GM18909 (cell line): ENCODE measurements at regions not wholly inside any gene's neighbourhood (a gene's known extent, or its start where the extent isn't known, plus 50 kb on each side); places are given as distances from the start of the nearest gene placed in this dataset.
"Not testable (repeated sequence)": the region's sequence is repeated elsewhere in the genome, so short reads cannot be mapped to it uniquely, and the experiment has no call there.

ENCODE experiments used
- ATAC-seq: cut with Tn5 transposase; IDR thresholded peaks from one replicate; pipeline ENCODE4 v1.9.1; 2021; ENCODE audit warnings: mild to moderate bottlenecking; ENCODE audit not compliant: unreplicated experiment, poor library complexity

DNA sequence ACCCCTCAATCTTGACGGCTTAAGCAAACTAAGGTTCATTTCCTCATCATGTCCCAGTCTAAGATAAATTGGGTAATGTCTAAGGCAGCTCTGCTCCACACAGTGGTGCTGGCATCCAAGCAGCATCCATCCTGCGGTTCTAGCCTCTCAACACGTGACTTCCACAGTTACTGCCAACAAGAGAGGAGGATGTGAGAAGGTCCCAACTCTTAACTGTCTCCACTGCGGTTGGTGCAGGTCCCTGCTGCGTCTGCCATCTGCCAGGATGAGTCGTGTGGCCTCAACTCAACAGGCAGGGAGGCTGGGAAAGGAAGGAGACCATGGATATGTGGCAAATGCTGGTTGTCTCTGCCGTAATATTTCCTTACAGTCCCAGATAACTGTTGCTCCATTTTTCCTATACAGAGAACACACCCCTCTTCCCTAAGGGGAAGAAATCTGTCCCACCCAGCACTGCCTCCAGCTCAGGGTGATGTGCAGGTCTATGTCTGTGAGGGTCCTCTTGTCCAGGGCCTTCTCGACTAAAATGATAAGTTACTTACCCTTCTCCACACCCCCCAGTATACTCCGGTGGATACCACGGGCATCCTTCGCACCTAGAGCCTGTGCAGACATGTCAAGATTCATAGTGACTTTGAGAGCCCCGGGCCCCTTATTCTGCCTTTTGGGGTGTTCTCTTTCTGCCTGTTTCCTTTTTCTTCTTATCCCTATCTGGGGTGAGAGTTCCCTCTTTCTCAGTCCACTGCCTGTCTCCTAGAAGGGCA is 64.7 kb downstream of the KCNJ18 start:
- ATAC-seq, result no peak

DNA sequence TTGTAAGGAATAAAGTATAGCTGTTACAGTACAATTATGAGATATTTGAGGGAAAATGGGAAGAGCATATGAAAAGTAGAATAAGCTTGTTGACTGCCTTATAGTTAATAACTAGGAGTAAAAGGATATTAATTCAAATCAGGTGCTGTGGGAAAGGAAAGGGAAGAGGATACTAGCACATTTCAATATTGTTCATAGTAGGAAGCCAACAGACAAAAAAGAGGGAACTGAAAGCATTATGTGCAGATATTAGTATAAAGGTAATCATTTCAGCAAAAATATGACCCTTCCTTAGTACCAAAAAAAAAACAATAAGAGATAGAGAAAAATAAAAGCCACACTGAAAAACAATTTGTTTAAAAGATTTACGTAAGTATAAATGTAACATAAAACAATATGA is 67.3 kb downstream of the KCNJ18 start:
- ATAC-seq, result not testable (repeated sequence)

DNA sequence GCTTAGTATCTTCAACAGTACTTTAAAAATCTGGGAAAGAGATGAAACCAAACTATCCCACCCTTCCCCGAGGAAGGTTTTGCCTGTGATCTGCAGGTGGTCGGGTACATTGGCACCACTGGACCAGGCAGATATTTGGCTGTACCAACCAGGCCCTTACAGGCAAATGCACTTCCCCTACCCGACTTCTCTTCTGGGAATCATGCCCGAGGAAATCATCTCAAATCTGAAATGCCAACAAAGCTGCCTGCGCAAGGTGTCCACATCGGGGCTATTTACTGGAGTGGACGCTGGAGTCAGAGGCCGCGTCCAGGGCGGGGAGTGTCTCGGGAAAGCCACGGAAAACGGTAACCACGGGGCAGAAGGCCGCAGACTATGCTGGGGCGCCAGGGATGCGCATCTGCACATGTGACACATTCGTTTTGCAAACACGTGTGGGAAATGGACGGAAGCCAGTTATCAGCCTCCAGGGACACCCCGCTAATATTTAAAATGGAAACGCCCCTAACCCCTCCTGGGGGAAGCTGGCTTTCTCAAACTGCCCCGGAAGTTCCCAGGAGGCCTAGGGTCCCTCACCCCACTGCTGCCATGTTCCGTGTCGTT is 71.5 kb downstream of the KCNJ18 start:
- ATAC-seq, result not testable (repeated sequence)

DNA sequence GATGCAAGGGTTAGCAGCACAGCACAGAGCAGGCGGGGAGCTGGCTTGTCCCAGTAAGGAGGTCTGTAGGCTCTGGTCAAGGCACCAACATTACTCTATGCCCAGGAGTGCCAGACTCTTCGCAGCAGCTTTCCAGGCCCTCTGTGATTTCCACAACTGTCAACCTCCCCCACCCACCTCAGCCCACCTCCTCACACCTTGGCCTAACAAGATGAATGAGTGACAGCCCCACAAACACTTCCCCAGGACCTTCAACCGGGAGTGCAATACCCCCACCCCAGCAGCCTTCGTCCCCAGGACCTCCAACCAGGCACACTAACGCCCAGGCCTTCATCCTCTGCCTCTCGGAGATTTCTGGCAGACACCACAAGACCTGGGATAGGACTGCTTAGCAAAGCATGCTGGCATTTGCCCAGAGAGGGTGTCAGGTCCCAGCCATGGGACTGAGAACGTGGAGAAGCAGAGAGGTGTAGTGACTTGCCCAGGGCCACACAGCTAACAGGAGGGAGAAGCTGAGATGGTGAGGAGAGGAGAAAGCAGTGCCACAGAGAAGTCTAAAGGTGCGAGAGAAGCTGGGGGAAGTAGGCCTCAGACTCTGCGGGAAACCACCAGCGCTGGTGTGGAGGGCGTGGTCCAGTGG is 73.4 kb downstream of the KCNJ18 start:
- not testable (repeated sequence) for ATAC-seq

DNA sequence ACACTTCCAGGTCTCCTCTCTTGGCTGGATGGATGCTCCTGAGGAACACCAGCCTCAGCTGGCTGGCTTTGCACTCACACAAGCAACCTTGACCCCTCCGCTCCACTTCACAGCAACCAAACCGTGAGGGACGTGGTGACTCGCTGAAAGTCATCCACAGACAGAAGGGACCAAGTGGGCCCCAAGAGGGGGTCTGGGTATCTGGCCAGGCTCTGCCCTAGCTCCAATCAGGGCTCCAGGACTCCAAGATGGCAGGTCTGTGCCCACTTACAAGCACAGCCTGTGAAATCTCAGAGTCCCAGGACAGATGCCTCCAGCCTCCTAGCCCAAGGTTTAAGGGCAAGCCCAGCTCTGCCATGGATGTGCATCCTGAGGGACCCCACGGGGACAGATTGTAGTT is 74.2 kb downstream of the KCNJ18 start:
- not testable (repeated sequence) for ATAC-seq

DNA sequence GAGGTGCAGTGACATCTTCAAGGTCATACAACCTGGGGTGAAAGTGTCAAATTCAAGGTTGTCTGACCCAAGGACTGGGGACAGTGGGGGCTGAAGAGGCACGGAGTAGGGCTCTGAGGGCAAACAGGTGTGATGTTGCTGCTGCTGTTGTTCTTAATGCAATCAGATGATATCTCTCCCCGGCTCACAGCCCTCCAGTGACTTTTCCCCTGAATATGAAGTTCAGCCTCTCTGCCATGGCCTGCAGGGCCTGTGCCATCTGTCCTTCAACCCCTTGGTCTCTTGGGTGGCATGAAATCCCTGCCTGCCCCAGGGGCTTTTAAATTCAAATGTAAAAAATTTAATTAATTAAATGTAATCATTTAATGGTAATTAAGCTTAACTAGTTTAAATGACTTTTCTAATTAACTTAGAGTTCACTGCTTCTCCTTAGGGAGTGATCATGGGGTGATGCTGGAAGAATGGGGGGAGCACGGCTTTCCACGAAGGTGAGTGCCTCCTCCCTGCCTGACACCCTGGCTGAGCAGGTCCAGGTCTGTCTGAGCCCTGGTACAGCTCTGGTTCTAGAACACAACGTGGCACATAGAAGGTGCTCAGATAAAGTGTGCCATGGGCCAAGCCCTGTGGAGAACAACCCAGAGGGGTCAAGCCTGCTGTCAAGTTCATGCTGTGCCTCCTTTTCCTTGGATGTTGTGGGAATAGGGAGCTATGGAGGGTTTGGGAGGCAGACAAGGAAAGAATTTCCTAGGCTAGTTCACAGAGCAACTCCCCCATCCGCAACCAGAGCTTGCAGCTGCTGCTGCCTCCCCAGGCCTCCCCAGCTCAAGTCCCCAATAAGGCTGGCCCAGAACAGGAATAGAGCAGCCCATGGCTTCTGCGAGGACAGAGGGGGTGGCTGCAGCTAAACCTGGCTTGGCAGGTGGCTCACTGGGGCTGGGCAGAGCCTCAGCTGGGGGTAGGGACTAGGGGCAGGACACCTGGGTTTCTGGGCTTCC is 75.1 kb downstream of the KCNJ18 start:
- not testable (repeated sequence) for ATAC-seq

DNA sequence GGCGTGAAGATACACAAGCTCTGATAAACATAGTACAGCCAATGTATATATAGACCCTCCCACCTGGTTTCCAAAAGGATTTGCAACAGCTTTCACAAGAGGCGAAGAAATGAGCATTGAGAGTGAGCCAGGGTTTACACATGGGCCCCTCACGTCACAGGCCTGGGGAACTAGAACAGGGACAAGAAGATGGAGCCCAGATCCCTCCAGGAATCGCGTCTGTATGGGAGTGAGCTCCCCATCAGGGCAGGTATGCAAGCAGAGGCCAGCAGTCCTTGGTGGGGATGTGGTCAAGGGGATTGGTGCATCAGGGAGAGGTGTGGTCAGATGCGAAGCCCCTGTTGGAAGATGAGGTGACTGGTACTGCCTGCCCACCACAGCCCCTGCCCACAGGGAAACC is 75.9 kb downstream of the KCNJ18 start:
- ATAC-seq, result not testable (repeated sequence)

DNA sequence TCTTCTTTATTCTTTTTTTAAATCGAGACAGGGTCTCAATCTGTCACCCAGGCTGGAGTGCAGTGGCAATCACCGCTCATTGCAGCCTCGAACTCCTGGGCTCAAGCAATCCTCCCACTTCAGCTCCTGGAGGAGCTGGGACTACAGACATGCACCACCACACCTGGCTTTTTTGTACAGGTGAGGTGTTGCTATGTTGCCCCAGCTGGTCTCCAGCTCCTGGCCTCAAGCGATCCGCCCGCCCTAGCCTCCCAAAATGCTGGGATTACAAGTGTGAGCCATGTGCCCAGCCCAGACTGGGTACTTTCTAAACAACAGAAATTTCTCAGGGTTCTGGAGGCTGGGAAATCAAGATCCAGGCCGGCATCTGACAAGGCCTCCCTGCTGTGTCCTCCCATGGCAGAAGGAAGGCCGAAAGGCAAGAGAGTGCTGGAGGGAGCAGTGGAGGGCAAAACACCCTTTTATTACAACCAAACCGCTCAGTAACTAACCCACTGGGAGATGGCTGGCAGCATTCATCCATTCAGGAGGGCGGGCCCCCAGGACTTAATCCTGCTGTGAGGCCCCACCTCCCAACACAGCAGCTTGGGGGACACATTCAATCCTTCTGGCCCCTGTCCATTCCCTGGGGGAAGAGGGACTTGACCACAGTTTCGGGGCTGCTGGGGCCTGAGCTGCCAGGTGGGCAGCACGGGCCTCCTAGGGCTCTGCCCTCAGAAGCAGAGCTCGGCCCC is 76.6 kb downstream of the KCNJ18 start:
- ATAC-seq, result not testable (repeated sequence)

DNA sequence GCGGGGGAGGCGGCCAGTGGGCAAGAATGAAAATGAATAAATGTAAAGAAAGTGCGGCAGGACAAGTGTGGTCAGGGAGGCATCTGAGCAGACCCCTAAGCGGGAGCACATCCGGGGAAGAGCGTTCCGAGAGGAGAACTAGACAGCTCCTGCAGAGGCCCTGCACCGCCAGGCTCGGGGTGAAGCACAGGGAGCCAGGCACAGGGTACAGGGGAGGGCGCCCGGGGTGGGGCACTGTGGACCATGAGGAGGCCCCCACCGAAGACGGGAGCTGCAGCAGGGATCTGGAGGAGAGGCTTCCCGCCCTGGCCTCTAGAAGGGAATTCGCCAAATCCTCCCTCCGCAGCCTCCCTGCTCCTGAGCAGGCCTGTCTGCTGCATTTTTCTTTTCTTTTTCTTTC is 77.5 kb downstream of the KCNJ18 start:
- ATAC-seq, result not testable (repeated sequence)

DNA sequence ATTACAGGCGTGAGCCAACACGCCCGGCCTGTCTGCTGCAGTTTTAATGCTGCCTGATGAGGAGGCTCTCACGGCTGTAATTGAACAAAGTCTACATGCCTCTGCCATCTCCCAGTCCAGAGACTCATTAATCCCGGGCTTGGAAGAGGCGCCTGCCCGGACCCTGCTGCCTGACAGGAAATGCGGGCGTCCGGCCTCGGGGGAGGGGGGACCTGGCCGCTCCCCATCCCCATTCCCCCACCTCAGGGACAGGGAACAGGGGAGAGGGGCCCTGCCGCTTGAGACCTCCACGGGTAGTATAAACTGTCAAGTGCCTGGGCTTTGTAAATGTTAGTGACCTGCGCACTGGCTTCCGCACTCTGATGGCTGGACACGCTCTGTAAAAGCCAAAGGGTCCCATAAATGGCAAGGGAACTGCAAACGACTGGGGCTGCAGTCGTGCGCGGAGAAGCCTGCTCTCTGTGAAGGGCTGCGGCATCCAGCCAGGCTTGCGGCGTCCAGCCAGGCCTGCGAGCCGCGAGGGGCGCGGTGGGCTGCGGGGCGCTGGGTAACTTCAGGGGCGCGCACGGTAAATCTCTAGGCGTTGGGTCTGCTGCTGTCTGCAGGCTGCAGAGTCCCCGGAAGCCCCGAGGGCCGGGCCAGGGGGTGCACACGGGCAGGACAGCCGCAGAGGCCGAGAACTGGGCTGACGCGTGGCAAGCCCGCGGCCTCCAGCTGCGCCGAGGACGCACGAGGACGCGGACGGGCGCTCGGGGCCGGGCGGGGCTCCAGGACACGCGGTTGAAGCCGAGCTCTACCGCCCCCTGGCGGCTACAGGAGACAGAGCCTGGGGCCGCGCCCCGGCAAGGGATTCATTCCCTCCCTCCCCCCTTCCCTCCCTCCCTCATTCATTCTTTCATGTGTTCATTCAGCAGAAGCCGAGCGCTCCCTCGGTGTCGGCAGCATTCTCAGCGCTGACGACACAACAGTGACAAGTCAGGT is 78.4 kb downstream of the KCNJ18 start:
- ATAC-seq, result peak; percentile 69

DNA sequence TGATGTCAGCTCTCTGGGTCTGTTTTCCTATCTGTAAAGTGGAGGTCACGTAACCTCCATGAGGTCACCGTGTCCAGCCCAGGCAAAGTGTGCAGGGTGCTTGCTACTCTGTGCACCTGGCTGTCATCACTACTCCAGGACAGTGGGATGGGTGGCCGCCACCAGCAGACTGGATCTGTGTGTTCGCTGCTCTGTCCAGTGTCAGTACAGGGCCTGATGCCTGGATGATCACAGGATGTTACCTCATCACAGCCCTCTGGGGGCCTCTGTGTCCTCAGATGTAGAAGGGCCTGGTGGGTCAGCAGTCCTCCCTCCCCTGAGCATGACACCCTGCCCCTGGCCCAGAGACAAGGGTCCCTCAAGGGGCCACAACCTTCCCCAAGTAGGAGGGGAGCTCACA is 80.0 kb downstream of the KCNJ18 start:
- ATAC-seq, result no peak

DNA sequence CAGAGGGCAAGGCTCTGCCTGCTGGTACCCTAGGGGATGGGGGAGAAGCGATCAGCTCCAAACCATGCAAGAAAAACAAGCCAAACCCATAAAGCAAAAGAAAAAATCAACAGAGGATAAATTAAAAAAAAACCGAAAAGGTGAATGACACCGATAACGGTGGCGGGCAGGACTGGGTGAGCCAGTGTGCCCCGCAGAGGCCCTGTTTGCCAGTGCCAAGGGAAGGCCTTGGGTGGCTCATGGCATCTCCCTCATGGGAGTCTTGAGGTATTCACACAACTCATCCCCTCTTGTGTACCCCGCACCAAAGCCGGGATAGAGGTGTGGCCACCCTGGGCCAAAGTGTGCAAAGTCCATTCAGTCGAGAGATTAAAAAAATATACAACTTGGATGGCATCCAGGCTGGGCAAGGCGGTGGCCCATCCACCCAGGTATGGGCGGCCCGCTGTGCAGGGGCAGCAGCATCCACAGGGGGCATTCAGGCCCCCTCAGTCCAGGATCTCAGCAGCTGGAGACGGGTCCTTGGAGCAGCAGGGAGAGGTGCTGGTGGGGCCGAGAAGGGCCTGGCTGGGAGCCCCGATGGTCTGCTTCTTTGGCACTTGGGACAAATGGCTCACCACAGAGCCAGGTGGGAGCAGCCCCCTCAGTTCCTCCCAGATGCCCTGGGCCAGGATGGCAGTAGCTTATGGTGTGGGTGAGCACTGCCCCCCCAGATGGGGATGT is 80.8 kb downstream of the KCNJ18 start:
- not testable (repeated sequence) for ATAC-seq

DNA sequence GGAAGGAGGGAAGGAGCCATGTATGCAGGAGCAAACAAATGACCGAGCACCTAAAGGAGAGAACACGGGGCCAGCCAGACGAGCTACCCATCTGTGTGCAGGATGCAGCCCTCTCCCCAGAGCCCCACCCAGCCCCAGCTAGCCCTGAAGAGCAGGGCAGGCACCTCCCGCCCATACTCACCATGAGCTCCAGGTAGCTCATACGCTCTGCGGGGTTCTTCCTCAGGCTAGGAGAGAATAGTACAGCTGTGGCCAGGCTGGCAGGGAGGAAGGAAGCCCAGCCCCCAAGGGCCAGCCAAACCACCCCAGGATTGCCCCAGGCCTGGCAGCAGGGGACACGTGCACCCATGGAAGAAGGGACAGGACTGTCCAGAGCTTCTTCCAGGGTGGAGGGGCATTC is 81.9 kb downstream of the KCNJ18 start:
- ATAC-seq, result no peak

DNA sequence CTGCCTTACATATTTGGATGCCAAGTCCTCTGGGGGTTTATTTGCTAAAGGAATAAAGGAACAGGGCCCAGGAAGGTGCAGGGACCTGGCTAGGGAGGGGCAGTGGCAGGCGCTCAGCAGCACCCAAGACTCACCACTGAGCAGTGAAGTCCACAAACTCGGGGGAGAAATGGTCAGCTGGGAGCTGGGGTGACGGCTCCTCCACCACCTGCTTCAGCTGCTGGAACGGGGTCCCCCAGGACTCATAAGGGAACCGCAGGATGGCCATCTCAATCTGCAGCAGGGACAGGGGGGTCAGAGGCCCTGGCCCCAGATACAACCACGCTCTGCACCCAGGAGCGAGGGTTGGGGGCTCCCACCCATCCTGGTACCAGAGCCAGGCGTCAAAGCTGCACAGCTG is 83.2 kb downstream of the KCNJ18 start:
- ATAC-seq, result not testable (repeated sequence)

DNA sequence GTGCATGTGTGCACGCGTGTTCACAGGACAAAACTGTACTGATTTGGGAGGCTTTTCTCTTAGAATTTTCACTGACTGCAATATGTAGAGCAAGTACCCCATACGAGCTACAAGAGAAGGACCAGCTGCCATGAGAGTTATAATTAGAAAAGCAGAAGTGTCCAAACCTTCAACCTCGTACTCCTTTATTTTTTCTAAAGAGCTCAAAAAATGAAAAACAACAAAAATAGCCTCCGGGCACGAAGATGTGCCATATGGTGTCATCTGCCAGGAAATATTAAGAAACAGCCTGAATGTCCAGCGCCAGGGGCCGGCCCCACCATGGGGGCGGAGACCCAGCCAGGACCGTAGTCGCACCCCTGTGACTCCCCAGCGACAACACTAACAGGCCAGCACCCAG is 84.6 kb downstream of the KCNJ18 start:
- ATAC-seq, result not testable (repeated sequence)

DNA sequence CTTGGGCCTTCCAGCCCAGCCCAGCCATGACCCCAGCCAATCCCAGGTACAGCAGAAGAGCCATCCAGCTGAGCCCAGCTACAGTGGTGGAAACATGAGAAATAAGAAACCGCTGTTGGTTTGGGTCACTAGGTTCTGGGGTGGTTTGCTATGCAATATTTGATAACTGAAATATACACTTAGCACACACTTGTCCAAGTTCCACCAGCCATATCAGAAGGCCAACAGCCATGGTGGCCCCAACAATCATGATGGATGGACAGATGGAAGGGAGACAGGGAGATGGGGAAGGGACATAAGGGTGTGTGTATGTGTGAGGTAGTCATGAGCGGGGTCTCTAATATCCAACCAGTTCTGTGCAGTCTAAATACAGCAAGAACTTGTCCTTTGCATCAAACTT is 86.5 kb downstream of the KCNJ18 start:
- not testable (repeated sequence) for ATAC-seq

DNA sequence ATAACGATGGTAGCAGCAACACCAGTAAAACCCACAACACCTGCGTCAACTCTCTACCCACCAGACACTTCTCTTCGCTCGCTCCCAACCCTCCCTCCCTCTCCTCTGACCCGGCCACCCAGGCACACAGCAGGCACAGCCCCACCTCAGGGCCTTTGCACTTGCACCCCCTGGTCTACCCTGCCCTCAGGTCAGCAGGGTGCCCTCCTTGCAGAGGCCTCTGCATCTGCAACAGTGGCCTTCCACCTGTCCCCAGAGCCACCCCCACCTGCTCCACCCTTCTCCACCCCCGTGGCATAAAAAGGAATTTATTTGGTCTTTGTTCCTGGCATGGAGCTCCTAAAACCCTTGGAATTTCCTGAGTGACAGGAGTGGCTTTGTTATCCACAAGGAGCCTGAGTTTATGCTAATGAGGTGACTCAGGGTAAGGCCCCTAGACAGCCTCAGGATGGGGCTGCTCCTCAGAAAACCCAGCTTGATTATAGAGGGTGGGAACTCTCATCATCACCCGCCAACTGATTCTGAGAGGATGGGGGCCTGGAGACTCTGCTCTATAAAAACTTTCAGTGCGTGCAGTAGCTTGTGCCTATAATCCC is 88.1 kb downstream of the KCNJ18 start:
- not testable (repeated sequence) for ATAC-seq
